H1 (cell line): ENCODE measurements at regions not wholly inside any gene's neighbourhood (a gene's known extent, or its start where the extent isn't known, plus 50 kb on each side); places are given as distances from the start of the nearest gene placed in this dataset.
A peak's percentile ranks its signal among the peaks of the same experiment; 100 is the strongest.

Experiments
- CTCF ChIA-PET: fragments of 300-600 bp; sonication (Branson Sonifier 250); formaldehyde crosslinking; loops from one replicate; lab custom pipeline; 2021; ENCODE audit not compliant: partially characterized antibody; lab: Charles Lee
- POLR2A ChIA-PET: fragments of 300-600 bp; sonication (Branson Sonifier 250); formaldehyde crosslinking; loops from one replicate; lab custom pipeline; 2021; ENCODE audit warnings: inconsistent platforms; ENCODE audit not compliant: partially characterized antibody; lab: Charles Lee
- DNase-seq, 2 experiments: peaks; one replicate each; pipeline versions ENCODE4 v3.0.0 to v3.0.0-alpha.2; 2010 to 2022; ENCODE audit warnings: low spot score in 2 of 2, low read depth in 1 of 2, mixed read lengths in 1 of 2
- FAIRE-seq: peaks from 2 replicates; lab custom pipeline; 2011; peaks lifted over from hg19 to GRCh38; lab: Jason Lieb, UNC
- H2AFZ ChIP-seq: 2 replicates; pipeline ENCODE4 v1.8.1; 2012; ENCODE audit warnings: low read length, inconsistent platforms
- H2AK5ac ChIP-seq: 2 replicates; pipeline ENCODE4 v1.6.1; 2013; ENCODE audit warnings: low read depth, low read length
- H2BK120ac ChIP-seq: replicated peaks from 2 replicates; pipeline ENCODE3; 2013; ENCODE audit warnings: low read depth, low read length, inconsistent platforms
- H2BK12ac ChIP-seq: 2 replicates; pipeline ENCODE4 v1.6.1; 2013; ENCODE audit warnings: low read depth, low read length
- H2BK15ac ChIP-seq: 2 replicates; pipeline ENCODE4 v1.6.1; 2013; ENCODE audit warnings: low read length
- H2BK20ac ChIP-seq: 2 replicates; pipeline ENCODE4 v1.6.1; 2013; ENCODE audit warnings: low read length
- H2BK5ac ChIP-seq: 2 replicates; pipeline ENCODE4 v1.6.1; 2013; ENCODE audit warnings: low read depth, low read length
- H3K14ac ChIP-seq: 2 replicates; pipeline ENCODE4 v1.6.1; 2013; ENCODE audit warnings: inconsistent platforms; ENCODE audit not compliant: insufficient read length
- H3K18ac ChIP-seq: 2 replicates; pipeline ENCODE4 v1.6.1; 2013; ENCODE audit warnings: low read length; ENCODE audit errors: extremely low read depth
- H3K23ac ChIP-seq: 2 replicates; pipeline ENCODE4 v1.6.1; 2013; ENCODE audit warnings: inconsistent platforms; ENCODE audit not compliant: insufficient read length
- H3K23me2 ChIP-seq: 2 replicates; pipeline ENCODE4 v1.6.1; 2013; ENCODE audit warnings: low read depth, low read length
- H3K27ac ChIP-seq: 2 replicates; pipeline ENCODE4 v1.6.1; 2011; ENCODE audit warnings: low read depth, low read length, inconsistent platforms
- H3K27me3 ChIP-seq, 4 experiments: replicated peaks in 1 of 4; 1 replicate in 1 of 4; 2 replicates in 3 of 4; pipeline versions ENCODE4 v1.6.1 to v1.8.1; 2011 to 2013; ENCODE audit warnings: low read length in 3 of 4, mild to moderate bottlenecking in 3 of 4, inconsistent platforms in 2 of 4, mixed read lengths in 2 of 4, moderate library complexity in 1 of 4; ENCODE audit not compliant: control insufficient read depth in 3 of 4, insufficient read depth in 3 of 4; ENCODE audit errors: extremely low read depth in 1 of 4
- H3K36me3 ChIP-seq, 4 experiments: 2 replicates each; pipeline versions ENCODE4 v1.6.1 to v1.8.1; 2011 to 2013; ENCODE audit warnings: mild to moderate bottlenecking in 4 of 4, low read length in 3 of 4, moderate library complexity in 2 of 4, control low read depth in 1 of 4, inconsistent platforms in 1 of 4; ENCODE audit not compliant: insufficient read depth in 4 of 4, control insufficient read depth in 2 of 4
- H3K4ac ChIP-seq: replicated peaks from 2 replicates; pipeline ENCODE3; 2013; ENCODE audit warnings: low read length, low read depth, mixed read lengths, inconsistent platforms; ENCODE audit not compliant: insufficient read length
- H3K4me1 ChIP-seq, 4 experiments: replicated peaks in 1 of 4; 1 replicate in 1 of 4; 2 replicates in 3 of 4; pipeline versions ENCODE4 v1.6.1 to v1.8.1; 2011 to 2013; ENCODE audit warnings: low read length in 3 of 4, inconsistent platforms in 2 of 4, mixed read lengths in 1 of 4; ENCODE audit not compliant: insufficient read depth in 4 of 4, control insufficient read depth in 3 of 4
- H3K4me2 ChIP-seq, 2 experiments: 2 replicates each; pipeline versions ENCODE4 v1.6.1 to v1.8.1; 2011 to 2013; ENCODE audit warnings: low read depth in 2 of 2, low read length in 2 of 2, control low read depth in 1 of 2, inconsistent platforms in 1 of 2, mild to moderate bottlenecking in 1 of 2; ENCODE audit not compliant: insufficient read depth in 1 of 2
- H3K4me3 ChIP-seq, 4 experiments: fragments of 200-600, 300-600 bp in 1 of 4; sonication (generic), shearing (Covaris generic), sonication (Bioruptor Twin) in 1 of 4; 2 replicates each; pipeline versions ENCODE4 v1.5.1 to v1.8.1; 2011 to 2016; ENCODE audit warnings: low read length in 4 of 4, low read depth in 3 of 4, control low read depth in 2 of 4, inconsistent platforms in 2 of 4, mild to moderate bottlenecking in 2 of 4, mixed read lengths in 1 of 4, moderate library complexity in 1 of 4; ENCODE audit not compliant: insufficient read depth in 2 of 4; ENCODE audit errors: extremely low read depth in 1 of 4
- H3K56ac ChIP-seq: replicated peaks from 2 replicates; pipeline ENCODE3; 2013; ENCODE audit warnings: low read depth, mild to moderate bottlenecking, mixed read lengths, low read length, inconsistent platforms; ENCODE audit not compliant: insufficient read length
- H3K79me1 ChIP-seq: 2 replicates; pipeline ENCODE4 v1.6.1; 2013; ENCODE audit warnings: low read depth, low read length, control low read depth
- H3K79me2 ChIP-seq, 2 experiments: 2 replicates each; pipeline versions ENCODE4 v1.6.1 to v1.8.1; 2012 to 2013; ENCODE audit warnings: low read length in 2 of 2, mild to moderate bottlenecking in 2 of 2, inconsistent platforms in 1 of 2; ENCODE audit not compliant: insufficient read depth in 2 of 2, control insufficient read depth in 1 of 2
- H3K9ac ChIP-seq, 4 experiments: replicated peaks in 1 of 4; 1 replicate in 1 of 4; 2 replicates in 3 of 4; pipeline versions ENCODE4 v1.6.1 to v1.8.1; 2011 to 2013; ENCODE audit warnings: low read depth in 3 of 4, low read length in 3 of 4, control low read depth in 2 of 4, mild to moderate bottlenecking in 2 of 4, moderate library complexity in 2 of 4, inconsistent platforms in 1 of 4; ENCODE audit errors: extremely low read depth in 1 of 4
- H3K9me3 ChIP-seq, 2 experiments: 2 replicates each; pipeline versions ENCODE4 v1.6.1 to v1.8.1; 2012 to 2013; ENCODE audit warnings: mild to moderate bottlenecking in 2 of 2, moderate library complexity in 2 of 2, control low read depth in 1 of 2, inconsistent platforms in 1 of 2, low read depth in 1 of 2, low read length in 1 of 2, mixed read lengths in 1 of 2; ENCODE audit not compliant: insufficient read depth in 2 of 2
- H4K20me1 ChIP-seq, 2 experiments: replicated peaks in 1 of 2; 2 replicates each; pipeline versions ENCODE3 to v1.8.1; 2011 to 2013; ENCODE audit warnings: inconsistent platforms in 2 of 2, low read length in 2 of 2, mild to moderate bottlenecking in 1 of 2; ENCODE audit not compliant: insufficient read depth in 2 of 2, control insufficient read depth in 1 of 2
- H4K5ac ChIP-seq: 2 replicates; pipeline ENCODE4 v1.6.1; 2013; ENCODE audit warnings: low read length, low read depth, mixed read lengths, inconsistent platforms; ENCODE audit not compliant: insufficient read length
- H4K8ac ChIP-seq: 2 replicates; pipeline ENCODE4 v1.8.0; 2013; ENCODE audit warnings: mild to moderate bottlenecking, moderate library complexity, low read length, inconsistent platforms; ENCODE audit not compliant: insufficient read depth; ENCODE audit errors: extremely low read depth
- H4K91ac ChIP-seq: replicated peaks from 2 replicates; pipeline ENCODE3; 2013; ENCODE audit warnings: low read length, mixed read lengths, inconsistent platforms; ENCODE audit not compliant: insufficient read length
- BACH1 ChIP-seq: IDR thresholded peaks from 2 replicates; pipeline ENCODE4 v1.6.1; 2012; ENCODE audit warnings: low read length, improper control_type of control experiment
- CHD1 ChIP-seq: IDR thresholded peaks from 2 replicates; pipeline ENCODE4 v1.6.1; 2012; ENCODE audit warnings: low read depth, low read length, improper control_type of control experiment
- CHD2 ChIP-seq: IDR thresholded peaks from 2 replicates; pipeline ENCODE4 v1.6.1; 2012; ENCODE audit warnings: low read length, improper control_type of control experiment
- GTF2F1 ChIP-seq: IDR thresholded peaks from 2 replicates; pipeline ENCODE4 v1.6.1; 2012; ENCODE audit warnings: low read depth, low read length, improper control_type of control experiment, borderline replicate concordance
- MAFK ChIP-seq: IDR thresholded peaks from 2 replicates; pipeline ENCODE4 v1.6.1; 2012; ENCODE audit warnings: low read depth, mild to moderate bottlenecking, improper control_type of control experiment, low read length
- POLR2AphosphoS5 ChIP-seq: IDR thresholded peaks from 2 replicates; pipeline ENCODE4 v1.6.1; 2011; ENCODE audit warnings: low read depth, low read length
- RBBP5 ChIP-seq: IDR thresholded peaks from 2 replicates; pipeline ENCODE4 v1.7.1; 2012; ENCODE audit warnings: low read depth, mild to moderate bottlenecking, inconsistent platforms, low read length, moderate library complexity, borderline replicate concordance
- ZNF274 ChIP-seq: IDR thresholded peaks from 2 replicates; pipeline ENCODE4 v1.7.0; 2012; ENCODE audit warnings: low read length, borderline replicate concordance; ENCODE audit errors: extremely low read depth
- WGBS, 2 experiments: shearing (Covaris generic) in 1 of 2; methylation state at CpG; one replicate each; pipeline versions ENCODE4 v1.1.6 to v1.1.7; 2013 to 2015; ENCODE audit warnings: low lambda C conversion rate in 2 of 2, mixed read lengths in 2 of 2, inconsistent platforms in 1 of 2, low coverage in 1 of 2, missing lambda C conversion rate in 1 of 2; ENCODE audit not compliant: insufficient replicate concordance in 2 of 2, insufficient coverage in 1 of 2, insufficient read length in 1 of 2; ENCODE audit errors: extremely low coverage in 1 of 2, missing lambda C conversion rate in 1 of 2; 5-methylcytosine and 5-hydroxymethylcytosine counted together

DNA sequence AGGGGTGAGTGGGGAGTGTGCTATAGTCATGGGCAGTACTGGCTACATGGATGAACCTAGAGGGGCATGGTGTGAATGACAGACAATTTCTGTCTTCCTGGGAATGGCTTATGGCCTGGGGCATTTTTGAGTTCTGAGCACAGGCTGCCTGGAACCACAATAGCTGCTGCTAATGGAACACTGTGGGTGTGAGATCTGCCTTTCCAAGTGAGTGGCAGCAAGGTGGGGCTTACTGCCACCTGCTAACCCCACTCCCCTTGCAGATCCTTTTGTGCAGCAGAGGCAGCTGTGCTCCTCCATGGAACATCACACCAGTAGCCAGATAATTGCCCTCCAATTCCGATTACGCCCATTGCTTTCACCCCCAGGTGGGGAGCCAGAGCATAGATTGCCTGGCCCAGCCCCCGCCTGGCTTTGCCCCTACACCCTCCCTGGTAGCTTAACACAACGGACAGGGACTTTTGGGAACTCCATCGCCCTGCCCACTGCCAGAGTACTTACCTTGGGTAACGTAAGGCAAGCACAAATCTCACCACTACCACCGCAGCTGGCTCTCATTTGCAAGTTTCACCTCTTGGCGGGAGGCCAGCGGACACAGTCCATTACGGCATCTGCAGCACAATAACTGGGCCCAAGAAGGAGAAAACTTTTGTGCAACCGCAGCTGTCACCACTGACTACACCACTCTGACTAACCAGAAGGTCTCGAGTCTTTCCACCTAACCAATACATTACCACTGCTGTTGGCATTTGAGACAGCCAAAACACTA lies 421.2 kb upstream of the NWD2 start:
- no peak overlapping the region for H2BK120ac ChIP-seq
- POLR2A ChIA-PET = no interaction called here

More for the DNA sequence above, 421.2 kb upstream of the NWD2 start:
- Histone ChIP-seq H3K23ac (no peak overlapping the region), H3K79me1 (no peaks in the 10 kb centered on the region), H2BK12ac (0 out of 2 replicates have a peak overlapping the region, but pooled peaks have one; percentile 27), H3K4me1 (no peaks in the 10 kb centered on the region), H3K14ac (no peak overlapping the region), H3K23me2 (no peaks in the 10 kb centered on the region), H4K5ac (no peak overlapping the region), H3K9me3 (no peaks in the 10 kb centered on the region), H3K27ac (no peak overlapping the region), H4K91ac (no peak overlapping the region), H3K79me2 (no peaks in the 10 kb centered on the region), H2BK5ac (no peak overlapping the region), H4K20me1 (no peaks in the 10 kb centered on the region), H2BK15ac (no peak overlapping the region), H3K18ac (no peak overlapping the region), H2AFZ (no peak overlapping the region), H2AK5ac (no peak overlapping the region), H3K4me3 (no peak overlapping the region), H3K27me3 (no peaks in the 10 kb centered on the region), H3K56ac (no peak overlapping the region), H4K8ac (no peak overlapping the region), H3K4ac (no peak overlapping the region), H2BK20ac (no peak overlapping the region), H3K4me2 (no peak overlapping the region), H3K9ac (no peak overlapping the region), H3K36me3 (no peaks in the 10 kb centered on the region)
- no peak for TF ChIP-seq BACH1
- no peak for TF ChIP-seq MAFK
- no peak for TF ChIP-seq POLR2AphosphoS5
- TF ChIP-seq CHD1 = no peak
- TF ChIP-seq RBBP5 = no peak
- no peak for TF ChIP-seq GTF2F1
- TF ChIP-seq ZNF274 = no peak
- TF ChIP-seq CHD2 = no peak
- FAIRE-seq (no peak), DNase-seq (no peak)
- 94% methylated on average over 12 of the region's 12 CpGs; no CpG with 5 or more reads in 1 of the 2 experiments for WGBS, 2 experiments
- CTCF ChIA-PET = interaction anchor here (0.6 to 2.5 kb wide), 14 partner anchors 7 to 490 kb away, joined by 3 to 12 read pairs (median 4); no protein-coding TSS in a partner anchor
